GM21360 (cell line): ENCODE measurements at regions not wholly inside any gene's neighbourhood (a gene's known extent, or its start where the extent isn't known, plus 50 kb on each side); places are given as distances from the start of the nearest gene placed in this dataset.

Source experiments
- ATAC-seq: cut with Tn5 transposase; IDR thresholded peaks from one replicate; pipeline ENCODE4 v1.9.1; 2021; ENCODE audit warnings: mild to moderate bottlenecking, moderate library complexity; ENCODE audit not compliant: unreplicated experiment

GRCh38 chr17:77467521-77467920, 326.8 kb downstream of the SEC14L1 start:
- ATAC-seq: no peak

GRCh38 chr17:77468897-77469296, 328.1 kb downstream of the SEC14L1 start:
- no peak for ATAC-seq

GRCh38 chr17:77470330-77470786, 329.6 kb downstream of the SEC14L1 start:
- ATAC-seq: no peak

GRCh38 chr17:77470800-77471733, 330.3 kb downstream of the SEC14L1 start:
- ATAC-seq: no peak

- no peak for ATAC-seq
Observed at GRCh38 chr17:77471984-77472461, 331.3 kb downstream of the SEC14L1 start.

GRCh38 chr17:77472468-77473310, 331.9 kb downstream of the SEC14L1 start:
- no peak for ATAC-seq

GRCh38 chr17:77473615-77474226, 333.0 kb downstream of the SEC14L1 start:
- ATAC-seq: no peak

- no peak for ATAC-seq
Observed at GRCh38 chr17:77474292-77474988, 333.7 kb downstream of the SEC14L1 start.

- ATAC-seq: no peak
Observed at GRCh38 chr17:77475016-77475976, 334.5 kb downstream of the SEC14L1 start.

GRCh38 chr17:77476006-77476405, 335.2 kb downstream of the SEC14L1 start:
- ATAC-seq: no peak

- no peak for ATAC-seq
Observed at GRCh38 chr17:77476498-77476897, 335.7 kb downstream of the SEC14L1 start.

GRCh38 chr17:77476931-77477805, 336.4 kb downstream of the SEC14L1 start:
- no peak for ATAC-seq

GRCh38 chr17:77478281-77478680, 337.5 kb downstream of the SEC14L1 start:
- no peak for ATAC-seq

- ATAC-seq: no peak
Observed at GRCh38 chr17:77478899-77479298, 338.1 kb downstream of the SEC14L1 start.

- no peak for ATAC-seq
Observed at GRCh38 chr17:77479372-77480198, 338.8 kb downstream of the SEC14L1 start.

- ATAC-seq: no peak
Observed at GRCh38 chr17:77480199-77480508, 339.4 kb downstream of the SEC14L1 start.

- no peak for ATAC-seq
Observed at GRCh38 chr17:77480509-77481215, 339.9 kb downstream of the SEC14L1 start.
